PC-9 (cell line): ENCODE measurements at regions not wholly inside any gene's neighbourhood (a gene's known extent, or its start where the extent isn't known, plus 50 kb on each side); places are given as distances from the start of the nearest gene placed in this dataset.

Experiments
- CTCF ChIP-seq: fragments of 200-600 bp; sonication (generic); conservative IDR thresholded peaks from 2 replicates; pipeline ENCODE4 v1.6.1; 2017; ENCODE audit warnings: mixed run types, antibody characterized with exemption, mild to moderate bottlenecking, moderate library complexity
- EZH2 ChIP-seq: fragments of 200-600 bp; sonication (generic); IDR thresholded peaks from 2 replicates; pipeline ENCODE4 v1.8.0; 2017; ENCODE audit warnings: antibody characterized with exemption, low read depth

DNA sequence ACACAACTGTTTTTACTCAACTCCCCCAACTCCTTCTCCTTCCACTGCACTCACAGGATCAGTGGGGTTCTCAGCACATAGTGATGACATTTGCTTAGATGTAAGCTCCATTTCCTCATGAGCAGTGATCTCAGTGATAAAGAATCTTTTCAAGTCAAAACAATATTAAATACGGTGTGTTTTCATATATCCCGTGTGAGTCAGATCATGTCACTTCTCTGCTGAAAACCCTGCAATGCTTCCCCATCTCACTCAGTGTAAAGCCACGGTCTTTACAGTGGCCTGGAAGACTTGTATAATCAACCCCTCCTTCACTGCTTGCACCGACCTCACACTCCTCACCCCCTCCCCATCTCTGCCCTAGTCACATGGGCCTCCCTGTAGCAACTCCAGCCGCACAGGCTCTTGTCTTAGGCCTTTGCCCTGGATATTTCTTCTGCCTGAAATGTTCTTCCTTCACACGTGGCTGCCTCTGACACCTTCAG lies 149.7 kb upstream of the ARHGAP5 start:
- no peak for TF ChIP-seq CTCF
- no peak for TF ChIP-seq EZH2
